ENCODE measurements at regions not wholly inside any gene's neighbourhood (a gene's known extent, or its start where the extent isn't known, plus 50 kb on each side); places are given as distances from the start of the nearest gene placed in this dataset.
"Not testable (repeated sequence)": the region's sequence is repeated elsewhere in the genome, so short reads cannot be mapped to it uniquely, and the experiment has no call there.

DNA sequence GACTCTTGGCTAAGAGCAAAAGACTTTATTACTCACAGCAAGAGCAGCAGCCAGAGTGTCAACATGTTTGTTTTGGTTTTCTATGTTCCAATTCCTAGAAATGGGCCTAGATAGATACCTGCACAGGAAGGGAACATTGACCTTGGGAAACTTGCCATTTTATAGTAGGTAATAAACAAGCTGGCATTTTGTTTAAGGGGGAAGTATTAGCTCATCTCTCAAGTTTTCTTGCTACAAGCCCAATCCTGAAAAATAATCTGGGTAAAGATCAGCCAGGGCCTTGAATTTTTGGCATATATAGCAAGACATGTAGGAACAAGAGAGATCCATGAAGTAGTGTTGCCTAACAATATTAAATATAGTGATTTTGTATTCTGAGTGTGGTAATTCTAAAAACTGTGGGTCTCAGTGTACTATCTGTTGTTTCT is 51.4 kb upstream of the RGL1 start:
- no peak overlapping the region for H3K4me3 ChIP-seq (ENCODE audit: low read depth, poor library complexity, severe bottlenecking)
- TF ChIP-seq, protein P1, sequence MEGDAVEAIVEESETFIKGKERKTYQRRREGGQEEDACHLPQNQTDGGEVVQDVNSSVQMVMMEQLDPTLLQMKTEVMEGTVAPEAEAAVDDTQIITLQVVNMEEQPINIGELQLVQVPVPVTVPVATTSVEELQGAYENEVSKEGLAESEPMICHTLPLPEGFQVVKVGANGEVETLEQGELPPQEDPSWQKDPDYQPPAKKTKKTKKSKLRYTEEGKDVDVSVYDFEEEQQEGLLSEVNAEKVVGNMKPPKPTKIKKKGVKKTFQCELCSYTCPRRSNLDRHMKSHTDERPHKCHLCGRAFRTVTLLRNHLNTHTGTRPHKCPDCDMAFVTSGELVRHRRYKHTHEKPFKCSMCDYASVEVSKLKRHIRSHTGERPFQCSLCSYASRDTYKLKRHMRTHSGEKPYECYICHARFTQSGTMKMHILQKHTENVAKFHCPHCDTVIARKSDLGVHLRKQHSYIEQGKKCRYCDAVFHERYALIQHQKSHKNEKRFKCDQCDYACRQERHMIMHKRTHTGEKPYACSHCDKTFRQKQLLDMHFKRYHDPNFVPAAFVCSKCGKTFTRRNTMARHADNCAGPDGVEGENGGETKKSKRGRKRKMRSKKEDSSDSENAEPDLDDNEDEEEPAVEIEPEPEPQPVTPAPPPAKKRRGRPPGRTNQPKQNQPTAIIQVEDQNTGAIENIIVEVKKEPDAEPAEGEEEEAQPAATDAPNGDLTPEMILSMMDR (IDR thresholded peaks at IDR 0.05): no peak
- no peak for TF ChIP-seq POLR2A (IDR thresholded peaks at IDR 0.05)
- no peak for DNase-seq (ENCODE audit: low spot score in 2 of 2)
- intact Hi-C loops (cut with DNase I; ENCODE audit: low total_unique reads): no loop called here

DNA sequence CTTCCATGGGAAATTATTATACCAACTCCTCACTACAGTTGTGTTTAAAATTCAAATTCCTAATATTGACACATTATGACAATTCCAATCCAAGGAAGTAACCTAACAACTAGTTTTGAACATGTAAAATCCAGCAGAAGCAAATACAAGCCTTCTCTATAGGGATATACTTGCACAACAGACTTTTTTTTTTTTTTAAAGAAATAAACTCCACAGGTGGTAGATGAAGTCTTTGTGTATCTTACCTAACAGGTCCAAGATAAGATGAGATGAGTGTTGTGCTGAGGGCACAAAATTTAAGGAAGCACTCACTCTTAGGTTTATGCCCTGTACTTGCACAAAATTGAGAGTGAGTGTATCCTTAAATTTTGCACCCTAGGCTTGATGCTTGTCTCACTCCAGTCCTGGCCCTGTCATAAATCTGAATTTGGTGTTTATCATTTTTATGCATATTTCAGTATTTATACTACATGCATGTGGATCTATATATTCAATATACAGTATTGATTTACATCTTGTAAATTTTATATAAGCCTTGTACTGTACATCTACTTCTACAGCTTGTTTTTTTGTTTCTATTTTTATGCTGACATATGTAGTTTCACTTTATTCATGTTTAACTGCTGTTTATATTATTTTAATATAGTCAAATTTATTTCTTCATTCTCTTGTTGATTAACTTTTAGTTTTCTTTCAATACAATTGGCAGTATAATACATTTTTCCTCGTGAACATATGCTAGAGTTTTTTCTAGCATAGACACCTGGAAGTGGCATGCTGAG is 60.6 kb upstream of the RGL1 start:
- no peak overlapping the region for H3K4me3 ChIP-seq (ENCODE audit: low read depth, poor library complexity, severe bottlenecking)
- DNase-seq (ENCODE audit: low spot score in 2 of 2): no peak
- TF ChIP-seq, protein P1 (IDR thresholded peaks at IDR 0.05): no peak
- no peak for TF ChIP-seq POLR2A (IDR thresholded peaks at IDR 0.05)
- intact Hi-C loops (cut with DNase I; ENCODE audit: low total_unique reads): no loop called here
- 52 to 74% methylated on average over 1 of the region's 1 CpG for WGBS, 2 donors

DNA sequence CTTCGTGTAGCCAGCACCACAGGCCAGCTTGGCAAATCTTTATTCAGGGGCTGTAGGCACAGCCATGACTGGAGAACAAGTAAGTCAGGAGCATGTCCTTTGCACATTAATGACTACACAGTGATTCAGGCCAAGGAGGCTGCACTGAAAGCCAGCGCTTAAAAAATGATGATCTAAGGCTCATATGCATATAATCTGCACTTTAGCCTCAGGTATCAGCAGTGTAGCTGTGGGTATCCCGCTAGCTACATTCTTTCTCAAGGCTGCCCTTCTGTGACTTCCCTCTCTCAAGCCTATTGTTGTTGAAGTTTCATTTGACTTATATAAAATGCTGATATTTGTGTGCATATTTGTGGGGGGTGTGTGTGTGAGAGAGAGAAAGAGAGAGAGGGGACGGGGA is 62.6 kb upstream of the RGL1 start:
- H3K4me3 ChIP-seq (ENCODE audit: low read depth, poor library complexity, severe bottlenecking): no peak overlapping the region
- WGBS, 2 donors: 89 to 92% methylated on average over 4 of the region's 4 CpGs
- intact Hi-C loops (cut with DNase I; ENCODE audit: low total_unique reads): no loop called here
- no peak for DNase-seq (ENCODE audit: low spot score in 2 of 2)
- TF ChIP-seq POLR2A (IDR thresholded peaks at IDR 0.05): no peak
- TF ChIP-seq, protein P1 (IDR thresholded peaks at IDR 0.05): no peak

DNA sequence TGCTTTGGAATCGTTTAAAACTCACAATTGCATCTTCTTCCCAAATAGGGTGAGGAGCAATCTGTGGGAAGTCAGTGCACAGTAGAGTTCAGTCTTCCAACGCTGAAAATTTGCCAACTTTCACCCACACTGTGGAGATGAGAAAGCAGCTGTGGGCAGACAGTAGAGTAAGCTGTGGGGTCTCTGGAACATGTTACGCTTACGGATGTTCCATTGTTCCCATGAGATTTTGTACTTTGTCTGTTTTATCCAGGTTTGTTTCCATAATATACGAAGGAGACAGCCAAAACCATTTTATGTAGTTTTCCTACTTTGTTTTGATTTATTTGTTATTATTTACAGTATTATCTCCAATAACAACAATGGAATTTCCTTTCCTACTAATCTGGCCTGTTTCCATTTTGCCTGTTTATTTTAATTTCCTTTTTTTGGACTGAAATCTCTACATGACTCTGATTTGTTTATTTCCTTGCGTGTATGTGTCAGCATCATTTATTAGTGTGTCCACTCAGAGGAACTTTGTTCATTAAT is 65.1 kb upstream of the RGL1 start:
- WGBS, 2 donors: 47 to 59% methylated on average over 6 of the region's 6 CpGs
- TF ChIP-seq POLR2A (IDR thresholded peaks at IDR 0.05): no peak
- TF ChIP-seq, protein P1 (IDR thresholded peaks at IDR 0.05): no peak
- H3K4me3 ChIP-seq (ENCODE audit: low read depth, poor library complexity, severe bottlenecking): no peak overlapping the region
- intact Hi-C loops (cut with DNase I; ENCODE audit: low total_unique reads): no loop called here
- DNase-seq (ENCODE audit: low spot score in 2 of 2): no peak

DNA sequence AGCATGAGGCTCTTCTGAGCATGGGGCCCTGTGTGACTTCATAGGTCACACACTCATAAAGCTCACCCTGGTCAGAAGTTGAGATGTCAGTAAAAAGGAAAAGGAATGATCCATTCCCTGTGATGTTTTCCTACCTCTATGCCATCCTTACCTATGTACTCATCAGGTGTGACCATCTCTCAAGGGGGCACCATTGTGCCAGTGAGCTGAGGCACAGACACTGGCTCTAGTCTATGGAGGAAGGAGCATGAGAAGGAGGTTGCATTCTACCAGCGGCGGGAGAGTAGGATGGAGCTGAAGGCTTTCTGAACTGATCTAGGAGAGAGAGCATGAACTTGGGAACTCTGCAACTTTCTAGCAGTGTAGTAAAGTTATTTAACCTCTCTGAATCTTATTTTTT is 65.8 kb upstream of the RGL1 start:
- DNase-seq (ENCODE audit: low spot score in 2 of 2): no peak
- WGBS, 2 donors: 98% methylated on average over 2 of the region's 2 CpGs
- intact Hi-C loops (cut with DNase I; ENCODE audit: low total_unique reads): no loop called here
- TF ChIP-seq, protein P1 (IDR thresholded peaks at IDR 0.05): no peak
- no peak for TF ChIP-seq POLR2A (IDR thresholded peaks at IDR 0.05)
- no peak overlapping the region for H3K4me3 ChIP-seq (ENCODE audit: low read depth, poor library complexity, severe bottlenecking)

DNA sequence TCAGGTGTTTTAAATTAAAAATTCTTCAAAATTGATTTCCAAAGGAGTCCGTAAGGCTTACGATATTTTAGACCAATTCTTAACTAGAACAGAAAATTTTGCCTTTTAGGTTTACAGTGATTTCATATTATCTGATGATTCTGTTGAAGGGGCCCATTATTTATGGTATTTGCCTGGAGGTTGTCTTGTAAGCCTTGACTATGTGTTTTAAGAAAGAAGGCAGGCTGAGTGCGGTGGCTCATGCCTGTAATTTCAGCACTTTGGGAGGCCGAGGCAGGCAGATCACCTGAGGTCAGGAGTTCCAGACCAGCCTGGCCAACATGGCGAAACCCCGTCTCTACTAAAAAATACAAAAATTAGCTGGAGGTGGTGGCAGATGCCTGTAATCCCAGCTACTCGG is 67.0 kb upstream of the RGL1 start:
- H3K4me3 ChIP-seq (ENCODE audit: low read depth, poor library complexity, severe bottlenecking); DNase-seq (ENCODE audit: low spot score in 2 of 2); intact Hi-C loops (cut with DNase I; ENCODE audit: low total_unique reads): not testable (repeated sequence)
- WGBS, 2 donors: 95 to 96% methylated on average over 7 of the region's 7 CpGs

Measured in lower leg skin (tissue), 4 donors.